ENCODE measurements at regions not wholly inside any gene's neighbourhood (a gene's known extent, or its start where the extent isn't known, plus 50 kb on each side); places are given as distances from the start of the nearest gene placed in this dataset.

GRCh38 chr10:104546336-104546735 is 94.8 kb upstream of the SORCS3 start:
- TF ChIP-seq POLR2A (IDR thresholded peaks at IDR 0.05; ENCODE audit: low read depth, low read length), result no peak
- no peak for TF ChIP-seq CTCF (conservative IDR thresholded peaks at IDR 0.05; ENCODE audit: low read depth, low read length)
- TF ChIP-seq USF2 (IDR thresholded peaks at IDR 0.05; ENCODE audit: low read depth, low read length), result no peak
